Ramos (cell line): ENCODE measurements at regions not wholly inside any gene's neighbourhood (a gene's known extent, or its start where the extent isn't known, plus 50 kb on each side); places are given as distances from the start of the nearest gene placed in this dataset.

ENCODE experiments used
- in situ Hi-C: fragments of 300-500 bp; cut with MboI; formaldehyde crosslinking; loops from one replicate; pipeline ENCODE4 v1.14.3; 2022; ENCODE audit warnings: low sequenced_read_pairs; ENCODE audit not compliant: unreplicated experiment

DNA sequence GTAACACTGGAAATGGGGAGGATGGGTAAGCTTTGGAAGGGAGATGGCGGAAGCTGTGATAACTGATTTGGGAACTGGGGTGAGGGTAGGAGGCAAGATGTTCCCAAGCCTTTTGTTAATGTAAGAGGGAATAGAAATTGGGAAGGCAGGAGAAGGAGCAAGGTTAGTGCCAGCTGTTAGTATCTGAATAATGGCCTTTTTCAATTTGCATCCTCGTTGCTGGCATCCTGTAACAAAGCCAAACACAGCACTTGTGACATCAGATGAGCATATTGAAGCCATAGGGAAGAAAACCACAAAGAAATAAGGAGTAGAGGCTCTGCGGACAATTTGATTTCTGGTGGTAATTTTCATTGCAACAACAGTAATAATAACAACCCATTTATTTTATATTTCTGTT, 70.9 kb upstream of the CLMP start:
- in situ Hi-C loops, result loop anchor here (10.0 kb wide), 1 partner anchor 161 kb away; no protein-coding TSS in a partner anchor

DNA sequence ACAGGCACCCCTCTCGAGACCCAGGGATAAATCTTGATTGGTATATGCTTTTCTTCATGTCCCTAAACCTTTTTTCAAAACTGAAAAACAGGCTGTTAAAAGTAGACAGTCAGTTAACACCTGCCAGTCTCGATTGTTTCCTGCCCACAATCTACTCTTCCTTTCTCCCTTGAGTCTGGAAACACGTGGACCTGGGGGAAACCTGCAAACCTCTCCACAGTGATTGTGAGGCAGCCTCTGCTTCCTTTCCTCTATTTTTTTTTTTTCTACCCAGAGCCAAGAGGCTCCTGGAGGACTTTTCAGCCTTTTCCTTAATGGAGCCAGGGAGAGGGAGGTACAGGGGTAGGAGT, 69.4 kb upstream of the CLMP start:
- in situ Hi-C loops, result loop anchor here (10.0 kb wide), 1 partner anchor 160 kb away; no protein-coding TSS in a partner anchor

DNA sequence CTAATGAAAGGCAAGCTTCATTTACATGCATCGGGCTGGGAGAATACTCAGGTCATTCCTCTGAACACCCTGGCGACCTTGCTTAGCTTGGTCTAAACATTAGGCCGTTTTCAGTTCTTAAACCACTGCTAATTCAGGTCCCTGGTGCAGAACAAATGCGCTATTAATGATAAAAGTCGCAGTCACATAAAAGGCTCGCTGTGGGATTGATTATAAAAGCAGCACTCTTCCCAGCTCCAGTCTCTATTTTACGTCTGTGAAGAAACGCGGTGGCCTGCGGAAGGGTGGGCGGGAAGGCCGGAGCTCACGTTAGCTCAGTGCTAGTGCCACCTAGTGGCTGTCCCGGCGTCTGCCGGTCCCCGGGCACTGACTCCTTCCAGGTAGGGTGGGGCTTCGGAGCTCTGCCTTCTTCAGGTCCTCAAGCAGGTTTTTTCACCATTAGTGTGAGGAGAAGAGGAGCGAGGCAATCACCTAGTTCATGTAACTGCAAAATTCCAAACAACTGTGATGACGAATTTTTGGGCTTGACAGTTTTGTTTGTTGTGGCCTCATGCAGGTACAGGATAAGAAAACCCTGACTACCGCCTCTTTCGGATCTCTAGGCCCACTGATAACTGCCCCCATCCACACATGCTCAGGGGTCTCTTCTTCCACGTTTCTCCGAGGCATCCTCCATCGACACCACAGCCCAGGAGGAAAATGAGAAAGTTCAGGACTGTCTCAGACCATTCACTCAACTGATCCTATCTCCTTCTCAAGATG, 66.5 kb upstream of the CLMP start:
- in situ Hi-C loops, result loop anchor here (10.0 kb wide), 1 partner anchor 157 kb away; no protein-coding TSS in a partner anchor

DNA sequence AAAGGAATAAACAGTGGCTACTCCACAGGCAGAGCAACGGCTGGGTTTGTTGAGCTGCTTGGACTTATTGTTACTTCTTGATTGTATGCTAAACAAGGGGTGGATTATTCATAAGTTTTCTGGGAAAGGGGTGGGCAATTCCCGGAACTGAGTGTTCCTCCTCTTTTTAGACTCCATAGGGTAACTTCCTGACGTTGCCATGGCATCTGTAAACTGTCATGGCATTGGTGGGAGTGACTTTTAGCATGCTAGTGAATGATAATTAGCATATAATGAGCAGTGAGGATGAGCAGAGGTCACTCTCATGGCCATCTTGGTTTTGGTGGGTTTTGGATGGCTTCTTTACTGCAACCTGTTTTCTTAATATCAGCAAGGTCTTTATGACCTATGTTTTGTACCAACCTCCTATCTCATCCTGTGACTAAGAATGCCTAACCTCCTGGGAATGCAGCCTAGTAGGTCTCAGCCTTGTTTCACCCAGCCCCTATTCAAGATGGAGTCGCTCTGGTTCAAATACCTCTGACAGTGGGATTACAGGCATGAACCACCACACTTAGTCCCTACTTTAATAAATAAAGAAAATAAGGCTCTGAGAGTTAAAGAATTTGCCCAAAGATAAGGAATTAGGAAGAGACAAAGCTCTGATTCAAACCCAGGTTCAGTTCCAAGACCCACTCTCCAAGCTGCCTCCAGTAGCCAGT, 65.6 kb upstream of the CLMP start:
- in situ Hi-C loops, result loop anchor here (10.0 kb wide), 1 partner anchor 156 kb away; no protein-coding TSS in a partner anchor

DNA sequence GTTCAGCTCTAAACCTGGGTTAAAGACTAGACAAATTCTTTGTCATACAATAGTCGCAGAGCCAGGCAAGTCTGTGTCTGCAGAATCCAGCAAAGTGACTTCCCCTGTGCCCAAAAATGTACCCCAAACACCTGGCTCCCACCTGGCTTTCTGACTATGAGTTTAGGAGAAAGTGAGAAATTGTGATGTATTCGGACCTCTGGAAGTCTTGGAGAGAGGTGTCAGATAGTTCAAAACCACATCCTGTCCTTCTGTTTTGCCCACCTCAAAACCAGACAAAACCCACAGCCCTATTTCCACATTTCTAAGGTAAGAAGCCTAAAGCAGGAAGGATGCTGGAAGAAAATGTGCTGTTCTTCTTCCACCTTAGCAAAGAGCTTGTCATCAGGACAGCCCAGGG, 63.8 kb upstream of the CLMP start:
- in situ Hi-C loops, result no loop called here

DNA sequence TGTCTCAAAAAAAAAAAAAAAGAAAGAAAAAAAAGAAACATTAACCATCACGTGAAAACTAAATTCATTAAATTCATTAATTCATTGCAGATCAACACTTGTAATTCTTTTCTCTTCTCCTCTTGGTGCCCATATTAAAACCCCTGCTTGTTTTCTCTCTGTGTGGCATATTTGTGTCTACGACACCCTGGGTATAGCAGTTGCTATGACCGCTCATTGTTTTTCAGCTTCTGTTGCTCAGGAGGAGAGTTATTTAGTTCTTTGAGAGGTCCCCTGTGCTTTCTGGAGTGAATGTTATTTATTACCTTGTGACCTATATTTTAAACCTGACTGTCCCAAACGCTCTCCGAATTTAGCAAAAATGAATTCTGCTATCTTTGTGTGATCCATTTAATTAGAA, 62.3 kb upstream of the CLMP start:
- in situ Hi-C loops, result no loop called here

DNA sequence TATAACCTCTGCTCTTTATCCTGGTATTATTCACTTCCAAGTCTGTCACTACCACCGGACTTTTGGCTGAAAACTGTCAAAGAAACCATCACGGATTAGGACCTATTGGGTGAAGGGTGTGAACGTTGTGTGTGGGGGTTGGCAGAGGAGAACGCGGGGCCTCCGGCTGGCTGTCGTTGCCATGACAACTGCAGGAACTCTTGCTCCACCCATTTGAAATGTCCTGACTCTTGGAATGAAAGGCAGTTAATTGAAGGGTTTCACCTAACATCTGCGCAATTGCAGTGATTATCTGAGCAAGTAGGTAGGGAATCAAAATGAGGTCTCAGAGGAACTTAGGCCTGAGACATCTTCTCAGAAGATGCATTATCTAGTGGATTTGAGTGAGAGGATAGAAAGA, 60.9 kb upstream of the CLMP start:
- in situ Hi-C loops, result no loop called here

DNA sequence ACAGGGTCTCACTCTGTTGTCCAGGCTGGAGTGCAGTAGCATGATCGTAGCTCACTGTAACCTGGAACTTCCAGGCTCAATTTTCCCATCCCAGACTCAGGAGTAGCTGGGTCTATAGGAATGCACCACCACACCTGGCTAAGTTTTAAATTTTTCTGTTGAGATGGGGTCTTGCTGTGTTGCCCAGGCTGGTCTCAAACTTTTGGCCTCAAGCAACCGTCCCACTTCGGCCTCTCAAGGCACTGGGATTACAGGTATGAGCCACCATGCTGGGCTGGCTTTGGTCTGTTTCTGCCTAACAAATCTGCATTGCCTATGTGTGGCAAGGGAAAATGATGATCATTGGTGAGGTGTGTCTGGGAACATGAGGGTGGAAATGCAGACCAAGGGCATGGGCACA, 59.3 kb upstream of the CLMP start:
- in situ Hi-C loops, result no loop called here

DNA sequence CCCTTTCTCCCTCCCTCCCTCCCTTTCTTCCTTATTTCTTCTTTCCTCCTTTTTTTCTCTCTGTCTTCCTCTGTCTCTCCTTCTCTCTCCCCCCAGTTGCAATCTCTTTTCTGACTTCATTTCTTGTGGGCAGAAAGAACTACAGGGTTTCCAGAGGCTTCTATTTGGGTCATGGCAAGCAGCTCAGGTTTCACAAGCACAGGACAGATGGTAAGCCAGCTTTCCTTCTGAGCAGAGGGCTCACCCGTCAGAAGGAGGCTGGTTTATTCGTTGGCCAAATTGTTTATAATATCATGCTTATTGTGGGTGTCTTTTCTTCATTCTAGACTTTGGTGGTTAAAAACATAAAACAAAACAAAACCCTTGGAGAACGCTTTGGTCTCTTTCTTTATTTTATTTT, 58.9 kb upstream of the CLMP start:
- in situ Hi-C loops, result no loop called here

DNA sequence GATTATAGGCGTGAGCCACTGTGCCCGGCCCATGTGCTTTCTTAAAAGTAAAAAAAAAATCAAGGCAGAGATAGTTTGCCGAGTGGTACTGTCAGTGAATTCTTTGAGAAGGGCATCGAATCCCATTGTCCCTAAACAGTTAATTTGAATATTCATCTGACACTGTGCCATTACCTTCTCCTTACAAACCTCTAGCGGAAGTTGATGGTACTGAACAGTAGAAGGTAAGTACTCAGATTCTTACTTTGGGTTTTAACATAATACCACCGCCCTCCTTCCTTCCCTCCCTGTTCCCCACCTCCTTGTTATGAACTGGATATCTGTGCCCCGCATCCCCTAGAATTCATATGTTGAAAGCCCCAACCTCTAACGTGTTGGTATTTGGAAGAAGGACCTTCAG, 58.2 kb upstream of the CLMP start:
- in situ Hi-C loops, result no loop called here

DNA sequence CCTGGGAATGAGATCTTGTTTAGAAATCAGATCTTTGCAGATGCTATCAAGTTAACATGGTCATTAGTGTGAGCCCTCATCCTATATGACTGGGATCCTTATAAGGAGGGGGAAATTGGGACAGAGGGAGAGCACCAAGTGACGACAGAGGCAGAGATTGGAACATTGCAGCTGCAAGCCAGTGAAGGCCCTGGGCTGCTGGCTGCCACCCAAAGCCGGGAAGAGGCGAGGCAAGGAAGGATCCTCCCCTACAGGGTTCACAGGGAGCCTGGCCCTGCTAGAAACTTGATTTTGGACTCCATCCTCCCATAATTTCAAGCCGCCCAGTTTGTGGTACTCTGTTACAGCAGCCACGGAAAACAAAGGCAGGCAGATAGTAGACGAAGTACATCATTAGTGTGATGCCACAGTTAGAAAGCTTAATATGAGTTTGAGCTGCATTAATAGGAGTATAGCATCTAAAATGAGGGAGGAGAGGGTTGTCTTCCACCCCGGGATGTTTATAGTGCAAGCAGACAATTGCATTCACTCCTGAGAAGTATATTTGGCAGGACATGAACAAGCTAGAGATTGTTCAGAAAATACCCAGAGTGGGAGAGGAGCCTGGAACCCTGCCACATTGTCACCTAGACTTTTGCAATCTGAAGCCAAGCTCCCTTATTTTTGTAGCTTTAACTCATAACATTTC, 56.8 kb upstream of the CLMP start:
- in situ Hi-C loops, result no loop called here

DNA sequence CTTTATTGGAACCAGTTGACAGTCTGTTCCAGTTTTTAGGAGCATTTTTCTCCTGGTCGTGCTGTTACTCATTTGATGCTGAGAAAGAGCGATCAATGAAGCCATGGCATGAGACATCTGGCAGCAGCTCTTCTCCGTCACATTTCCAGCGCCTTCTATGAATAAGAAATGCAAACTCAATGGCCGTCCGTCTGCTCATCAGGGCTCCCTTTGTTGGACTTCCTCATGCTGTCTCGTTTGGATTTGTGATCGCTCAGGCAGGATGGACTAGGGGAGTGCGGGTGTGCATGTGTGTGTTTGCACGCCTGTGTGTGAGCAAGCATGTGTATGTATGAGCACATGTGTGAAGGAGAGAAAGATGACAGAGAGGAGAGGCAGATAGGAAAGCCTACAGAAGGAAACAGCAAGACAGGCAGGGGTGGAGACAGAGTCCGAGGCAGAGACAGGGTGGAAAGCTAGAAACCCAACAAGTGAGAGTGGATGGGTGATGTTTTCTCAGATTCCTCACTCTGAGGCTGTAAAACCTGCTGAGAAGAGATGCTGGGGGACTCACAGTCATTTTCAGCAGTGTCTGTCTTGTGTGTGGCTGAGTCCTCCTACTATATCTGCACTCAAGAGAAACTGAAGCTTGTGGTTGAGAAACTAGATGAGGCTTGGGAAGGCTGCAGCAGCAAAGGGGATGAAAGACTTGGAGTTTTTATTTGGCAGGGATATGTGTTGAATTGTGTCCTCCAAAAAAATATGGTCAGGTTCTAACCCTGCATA, 56.0 kb upstream of the CLMP start:
- in situ Hi-C loops, result no loop called here

DNA sequence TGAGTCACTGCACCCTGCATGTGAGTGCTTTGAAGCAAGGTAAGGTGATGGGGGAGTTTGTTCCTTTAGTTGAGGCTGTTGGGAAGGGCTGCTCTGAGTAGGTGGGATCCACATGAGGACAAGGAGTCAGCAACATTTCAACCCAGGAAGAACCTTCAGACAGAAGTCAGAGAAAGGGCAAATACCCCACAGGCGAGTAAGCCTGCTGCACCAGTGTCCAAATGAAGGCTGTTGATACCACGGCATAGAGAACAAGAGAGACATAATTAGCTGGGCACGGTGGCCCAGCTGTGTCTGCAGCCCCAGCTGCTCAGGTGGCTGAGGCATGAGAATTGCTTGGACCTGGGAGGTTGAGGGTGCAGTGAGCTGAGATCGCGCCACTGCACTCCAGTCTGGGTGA, 54.3 kb upstream of the CLMP start:
- in situ Hi-C loops, result loop anchor here (10.0 kb wide), 1 partner anchor 135 kb away; no protein-coding TSS in a partner anchor

DNA sequence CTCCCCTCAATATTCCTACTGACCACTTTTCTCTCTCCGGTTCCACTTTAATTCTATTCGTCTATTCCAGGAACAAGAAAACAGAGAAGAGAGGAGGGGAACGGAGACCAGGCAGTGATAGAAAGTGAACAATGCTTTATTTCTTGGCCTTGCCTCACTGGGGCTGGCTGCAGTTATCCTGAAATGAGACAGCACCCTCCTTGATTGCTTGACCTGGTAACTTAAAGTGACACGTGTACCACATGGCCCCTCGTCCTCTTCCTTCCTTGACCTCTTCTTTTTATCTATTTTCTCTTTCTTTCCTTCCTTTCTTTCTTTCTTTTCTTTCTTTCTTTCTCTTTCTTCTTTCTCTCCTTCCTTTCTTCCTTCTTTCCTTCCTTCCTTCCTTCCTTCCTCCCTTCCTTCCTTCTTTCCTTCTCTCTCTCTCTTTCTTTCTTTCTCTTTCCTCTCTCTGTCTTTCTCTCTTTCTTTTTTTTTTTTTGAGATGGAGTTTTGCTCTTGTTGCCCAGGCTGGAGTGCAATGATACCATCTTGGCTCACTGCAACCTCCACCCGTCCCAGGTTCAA, 52.8 kb upstream of the CLMP start:
- in situ Hi-C loops, result loop anchor here (10.0 kb wide), 1 partner anchor 133 kb away; no protein-coding TSS in a partner anchor

DNA sequence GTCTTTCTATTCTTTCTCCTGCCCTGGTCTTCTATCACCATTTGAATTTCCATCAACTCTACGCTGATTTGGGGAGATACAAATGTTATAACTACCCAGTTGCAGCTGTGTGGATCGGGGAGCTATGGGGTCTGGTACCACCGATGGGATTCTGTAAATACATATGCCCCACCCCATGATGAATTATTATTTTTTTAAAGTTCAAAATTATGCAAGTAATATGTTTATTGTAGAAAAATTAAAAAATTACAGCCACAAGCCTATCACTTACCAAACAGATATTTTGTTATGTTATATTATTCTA, 52.4 kb upstream of the CLMP start:
- in situ Hi-C loops, result loop anchor here (10.0 kb wide), 1 partner anchor 133 kb away; no protein-coding TSS in a partner anchor

DNA sequence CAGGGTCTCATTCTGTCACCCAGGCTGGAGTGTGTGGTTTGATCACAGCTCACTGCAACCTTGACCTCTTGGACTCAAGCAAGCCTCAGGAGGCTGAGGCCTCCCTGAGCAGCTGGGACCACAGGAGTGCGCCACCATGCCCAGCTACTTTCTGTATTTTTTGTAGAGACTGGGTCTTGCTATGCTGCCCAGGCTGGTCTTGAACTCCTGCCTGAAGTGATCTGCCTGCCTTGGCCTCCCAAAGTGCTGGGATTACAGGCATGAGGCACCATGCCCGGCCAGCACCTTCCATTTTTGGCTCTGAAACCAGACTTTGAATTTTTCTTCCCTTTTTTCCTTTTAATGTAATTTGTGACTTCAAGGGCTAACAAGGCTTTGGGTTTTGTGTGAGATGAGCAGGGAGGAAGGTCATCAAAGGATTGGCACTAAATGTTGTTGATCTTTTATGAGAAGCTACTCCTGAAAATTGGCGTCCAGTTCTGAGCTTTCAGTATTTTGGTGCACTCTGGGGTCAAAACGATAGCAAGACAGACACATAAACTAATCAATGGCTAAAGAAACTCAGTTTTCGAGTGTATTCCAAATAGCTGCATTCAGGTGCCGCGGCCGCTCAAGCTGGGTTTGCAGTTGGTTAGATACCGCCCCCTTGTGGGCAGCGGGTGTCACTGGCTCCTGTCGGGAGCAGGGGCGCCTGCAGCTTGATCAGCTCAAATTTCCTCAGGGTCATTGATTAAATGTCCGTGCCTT, 51.9 kb upstream of the CLMP start:
- in situ Hi-C loops, result loop anchor here (10.0 kb wide), 1 partner anchor 132 kb away; no protein-coding TSS in a partner anchor

DNA sequence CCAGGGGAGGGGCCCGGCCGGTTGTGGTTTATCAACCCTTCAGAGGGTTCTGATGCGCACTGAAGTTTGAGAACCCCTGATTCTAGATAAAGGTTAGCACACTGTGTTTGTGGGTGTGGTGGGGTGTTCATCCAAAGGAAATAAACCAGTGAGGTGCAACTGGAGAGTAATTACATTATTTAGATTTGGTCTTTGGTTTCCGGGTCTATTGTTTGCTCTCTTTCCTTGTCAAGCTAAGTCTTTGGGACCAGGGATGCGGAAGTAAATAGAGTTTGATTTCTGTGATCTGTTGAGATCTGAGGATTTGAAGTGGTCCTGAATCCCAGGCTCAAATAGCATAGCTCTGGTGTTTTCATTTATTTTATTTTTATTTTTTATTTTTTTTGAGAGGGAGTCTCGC, 50.5 kb upstream of the CLMP start:
- in situ Hi-C loops, result loop anchor here (10.0 kb wide), 1 partner anchor 131 kb away; no protein-coding TSS in a partner anchor
